ENCODE measurements at regions not wholly inside any gene's neighbourhood (a gene's known extent, or its start where the extent isn't known, plus 50 kb on each side); places are given as distances from the start of the nearest gene placed in this dataset.

DNA sequence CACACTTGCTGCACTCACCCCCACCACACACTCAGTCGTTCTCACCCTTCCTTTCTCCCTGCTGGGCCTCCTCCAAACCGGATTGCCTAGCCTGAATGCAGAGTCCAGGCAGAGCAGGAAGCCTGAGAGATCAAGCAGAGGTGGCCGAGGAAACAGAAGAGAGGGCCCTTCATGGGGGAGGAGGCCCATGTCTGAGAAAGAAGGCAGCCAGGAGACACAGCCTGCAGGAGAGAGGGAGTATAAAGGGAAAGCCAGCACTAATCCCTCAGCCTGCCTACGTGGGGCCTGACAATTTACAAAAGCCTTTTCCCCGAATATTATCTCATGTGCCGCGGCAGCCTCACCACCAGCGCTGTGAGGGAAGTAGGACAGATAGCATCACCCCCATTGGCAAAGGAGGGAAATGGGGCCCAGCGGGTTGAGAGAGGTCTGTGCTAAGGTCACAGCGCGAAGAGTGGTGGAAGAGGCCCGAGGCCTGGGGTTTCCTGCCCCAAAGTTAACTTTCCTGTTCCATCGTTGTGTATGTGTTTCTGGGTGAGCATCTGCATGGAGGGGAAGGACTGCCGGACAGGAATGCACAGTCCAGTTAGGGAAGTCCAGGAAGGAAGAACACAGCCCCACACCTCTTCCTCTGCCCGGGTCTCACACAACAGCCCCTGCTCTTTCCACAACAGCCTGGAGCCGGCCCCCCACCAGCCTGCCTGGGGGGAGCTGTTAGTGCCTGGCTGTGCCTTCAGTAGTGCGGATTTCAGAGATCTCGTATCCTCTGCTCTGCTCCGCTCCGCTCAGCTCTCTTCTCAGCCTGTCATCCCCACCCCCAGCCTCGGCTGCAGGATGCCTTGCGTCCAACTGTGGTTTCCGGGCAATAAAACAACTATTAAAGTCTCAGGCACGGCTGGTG lies 50.9 kb upstream of the BCOR start:
- TF ChIP-seq, protein P1, sequence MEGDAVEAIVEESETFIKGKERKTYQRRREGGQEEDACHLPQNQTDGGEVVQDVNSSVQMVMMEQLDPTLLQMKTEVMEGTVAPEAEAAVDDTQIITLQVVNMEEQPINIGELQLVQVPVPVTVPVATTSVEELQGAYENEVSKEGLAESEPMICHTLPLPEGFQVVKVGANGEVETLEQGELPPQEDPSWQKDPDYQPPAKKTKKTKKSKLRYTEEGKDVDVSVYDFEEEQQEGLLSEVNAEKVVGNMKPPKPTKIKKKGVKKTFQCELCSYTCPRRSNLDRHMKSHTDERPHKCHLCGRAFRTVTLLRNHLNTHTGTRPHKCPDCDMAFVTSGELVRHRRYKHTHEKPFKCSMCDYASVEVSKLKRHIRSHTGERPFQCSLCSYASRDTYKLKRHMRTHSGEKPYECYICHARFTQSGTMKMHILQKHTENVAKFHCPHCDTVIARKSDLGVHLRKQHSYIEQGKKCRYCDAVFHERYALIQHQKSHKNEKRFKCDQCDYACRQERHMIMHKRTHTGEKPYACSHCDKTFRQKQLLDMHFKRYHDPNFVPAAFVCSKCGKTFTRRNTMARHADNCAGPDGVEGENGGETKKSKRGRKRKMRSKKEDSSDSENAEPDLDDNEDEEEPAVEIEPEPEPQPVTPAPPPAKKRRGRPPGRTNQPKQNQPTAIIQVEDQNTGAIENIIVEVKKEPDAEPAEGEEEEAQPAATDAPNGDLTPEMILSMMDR (IDR thresholded peaks at IDR 0.05): no peak
- TF ChIP-seq POLR2A (IDR thresholded peaks at IDR 0.05): no peak
